GM18870 (cell line): ENCODE measurements at regions not wholly inside any gene's neighbourhood (a gene's known extent, or its start where the extent isn't known, plus 50 kb on each side); places are given as distances from the start of the nearest gene placed in this dataset.

Source experiments
- ATAC-seq: cut with Tn5 transposase; IDR thresholded peaks from one replicate; pipeline ENCODE4 v1.9.1; 2021; ENCODE audit warnings: moderate library complexity; ENCODE audit not compliant: unreplicated experiment

DNA sequence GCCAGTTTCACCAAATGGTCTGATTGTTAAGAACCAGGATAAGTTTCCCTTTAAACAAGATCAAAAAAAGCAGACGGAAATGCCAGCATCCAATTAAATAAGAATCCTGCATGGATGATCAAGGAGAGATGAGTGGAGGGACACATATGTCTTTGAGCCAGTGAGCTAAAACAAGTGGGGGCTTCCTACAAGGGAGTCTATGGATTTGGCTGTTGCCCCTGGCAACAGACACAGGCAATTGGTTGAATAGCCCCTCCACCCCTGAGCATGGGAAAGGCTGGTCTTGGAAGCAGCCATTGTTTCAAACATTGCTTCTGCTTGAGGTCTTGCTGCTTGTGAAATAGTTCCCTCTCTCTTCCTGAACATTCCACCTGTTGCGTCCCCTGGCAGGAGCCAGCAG lies 374.7 kb upstream of the ERCC4 start:
- ATAC-seq: no peak

DNA sequence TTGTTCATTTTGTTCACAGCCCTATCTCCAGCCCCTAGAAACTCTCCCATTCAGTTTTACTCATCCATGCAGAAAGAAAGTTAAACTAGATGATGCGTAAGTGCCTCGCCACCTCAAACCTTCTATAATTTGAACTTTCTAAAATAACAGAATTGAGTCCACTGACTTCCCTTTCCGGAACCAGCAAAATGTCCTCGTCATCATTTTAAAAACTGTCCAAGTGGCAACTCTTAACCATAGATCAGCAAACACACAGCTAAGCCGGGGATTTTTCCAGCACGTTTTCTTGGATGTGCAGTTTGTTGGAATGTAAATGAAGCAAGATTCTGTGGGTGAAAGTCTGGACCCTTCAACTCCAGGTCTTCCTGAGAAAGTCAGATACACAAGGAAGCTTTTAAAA lies 369.7 kb upstream of the ERCC4 start:
- ATAC-seq: no peak

GRCh38 chr16:13552062-13552959 lies 367.6 kb upstream of the ERCC4 start:
- no peak for ATAC-seq

DNA sequence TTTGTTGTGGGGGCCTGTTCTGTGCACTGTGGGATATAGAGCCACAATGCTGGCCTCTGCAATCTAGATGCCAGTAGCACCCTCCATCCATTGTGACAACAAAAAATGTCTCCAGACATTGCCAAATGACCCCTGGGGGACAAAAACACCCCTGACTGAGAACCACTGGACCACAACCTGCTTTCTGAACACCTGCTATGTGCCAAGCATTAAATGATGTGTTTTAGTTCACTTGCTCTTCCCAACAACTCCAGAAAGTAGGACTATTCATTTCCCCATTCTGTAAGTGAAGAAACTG lies 367.0 kb upstream of the ERCC4 start:
- ATAC-seq: no peak

- ATAC-seq: no peak
Measured at GRCh38 chr16:13553453-13553985, 366.4 kb upstream of the ERCC4 start.

DNA sequence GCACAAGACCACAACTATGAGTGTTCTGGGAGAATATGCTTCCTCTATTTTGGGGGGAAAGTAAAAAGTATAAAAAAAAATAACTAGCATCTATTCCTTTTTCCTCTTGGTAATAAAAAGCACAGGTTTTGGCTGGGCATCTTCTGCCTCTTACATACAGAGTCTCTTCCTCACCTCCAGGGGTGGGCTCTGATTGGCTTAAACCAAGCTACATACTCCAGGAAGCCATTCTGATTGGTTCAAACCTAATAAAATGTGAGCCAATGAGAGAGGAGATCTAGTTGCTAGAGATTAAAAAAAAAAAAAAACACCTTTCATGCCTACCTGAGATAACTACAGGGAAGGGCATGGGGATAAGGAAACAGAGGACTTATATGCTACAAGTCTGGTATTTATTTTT lies 365.9 kb upstream of the ERCC4 start:
- ATAC-seq: no peak

GRCh38 chr16:13554643-13555042 lies 365.3 kb upstream of the ERCC4 start:
- ATAC-seq: no peak

DNA sequence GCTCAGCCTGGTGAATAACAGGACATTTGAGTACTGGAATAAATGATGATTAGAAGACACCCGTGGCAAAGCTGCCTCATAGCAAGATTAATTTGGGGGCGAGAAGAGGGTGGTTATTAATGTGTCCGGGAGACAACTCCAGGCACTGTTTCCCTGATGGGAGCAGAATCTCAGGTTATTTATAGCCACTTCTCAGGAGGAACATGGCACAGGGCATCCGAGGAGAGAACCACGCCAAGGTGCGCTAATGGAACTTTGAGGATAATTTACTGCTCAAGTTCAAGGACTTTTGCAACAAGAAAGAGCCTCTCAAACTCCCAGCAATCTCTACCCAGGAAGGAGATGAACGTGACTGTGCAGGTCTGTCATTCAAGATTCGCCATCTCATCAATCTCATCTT lies 362.5 kb upstream of the ERCC4 start:
- ATAC-seq: no peak

DNA sequence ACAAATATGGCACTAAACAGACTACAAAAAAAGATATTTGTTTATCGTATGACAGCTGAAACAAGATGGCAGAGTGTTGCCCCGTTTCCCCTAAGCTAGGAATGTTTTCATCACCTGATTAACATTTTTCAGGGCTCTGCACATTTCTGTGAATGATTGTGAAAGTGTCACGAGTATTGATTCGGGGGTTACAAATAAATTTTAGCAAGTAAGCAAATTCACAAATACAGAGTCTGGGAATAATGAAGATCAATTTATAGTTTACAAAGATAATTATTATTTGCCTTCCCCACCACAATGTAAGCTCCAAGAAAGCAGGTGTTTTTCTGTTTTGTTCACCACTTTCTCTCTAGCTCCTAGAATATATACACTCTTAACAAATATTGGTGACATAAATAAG lies 361.2 kb upstream of the ERCC4 start:
- no peak for ATAC-seq

DNA sequence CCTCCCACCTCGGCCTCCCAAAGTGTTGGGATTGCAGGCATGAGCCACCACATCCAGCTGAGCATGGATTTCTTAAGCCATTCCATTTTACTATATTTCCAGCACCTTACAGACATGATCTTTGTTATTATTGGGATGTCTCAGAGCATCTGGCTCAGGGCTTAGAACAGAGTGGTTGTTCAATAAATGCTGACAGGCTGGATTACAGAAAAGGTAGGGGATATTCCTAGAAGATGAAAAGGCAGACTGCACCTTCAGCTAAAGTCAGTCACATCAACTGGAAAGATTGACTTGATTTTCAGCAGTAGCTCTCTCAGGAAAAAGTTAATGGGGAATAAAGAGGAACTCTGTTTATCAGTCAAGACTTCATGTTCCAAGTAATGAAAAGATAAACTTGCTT lies 360.3 kb upstream of the ERCC4 start:
- no peak for ATAC-seq

- ATAC-seq: no peak
Measured at GRCh38 chr16:13560151-13560550, 359.8 kb upstream of the ERCC4 start.

- ATAC-seq: no peak
Measured at GRCh38 chr16:13561291-13562070, 358.5 kb upstream of the ERCC4 start.

DNA sequence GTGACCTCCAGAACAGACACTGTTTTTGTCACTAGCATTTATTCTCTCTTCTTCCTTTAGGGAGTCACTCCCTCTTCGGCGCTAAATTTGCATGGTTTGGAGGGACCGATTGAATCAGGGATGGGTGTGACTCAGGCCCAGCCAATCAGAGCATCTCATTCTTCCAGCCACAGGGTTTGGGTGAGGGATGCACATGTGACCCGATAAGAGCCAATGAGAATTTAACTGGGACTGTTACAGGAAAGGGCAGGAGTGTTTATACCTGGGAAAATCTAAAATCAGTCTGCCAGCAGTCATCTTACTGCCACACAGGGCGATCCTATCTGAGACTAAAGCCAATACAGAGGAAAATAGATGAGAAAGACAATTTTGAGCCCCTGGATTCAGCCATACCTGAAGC lies 351.2 kb upstream of the ERCC4 start:
- ATAC-seq: no peak

- no peak for ATAC-seq
Measured at GRCh38 chr16:13569986-13570385, 350.0 kb upstream of the ERCC4 start.

DNA sequence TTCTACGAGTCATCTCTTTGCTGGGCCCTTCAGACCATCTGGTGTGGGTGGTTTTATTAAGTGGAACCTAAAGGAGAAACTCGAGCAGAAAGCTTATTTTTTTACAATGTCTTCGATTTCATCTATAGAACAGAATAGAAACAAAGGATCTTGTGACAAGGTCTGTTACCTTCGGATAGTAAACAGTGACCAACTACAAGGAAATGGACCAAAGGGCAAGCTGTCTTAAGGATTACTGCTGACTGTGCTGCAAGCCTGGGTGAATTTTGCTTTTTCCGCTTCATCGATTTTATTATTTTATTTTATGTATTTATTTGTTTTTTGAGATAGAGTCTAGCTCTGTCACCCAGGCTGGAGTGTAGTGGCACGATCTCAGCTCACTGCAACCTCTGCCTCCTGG lies 348.9 kb upstream of the ERCC4 start:
- ATAC-seq: no peak

DNA sequence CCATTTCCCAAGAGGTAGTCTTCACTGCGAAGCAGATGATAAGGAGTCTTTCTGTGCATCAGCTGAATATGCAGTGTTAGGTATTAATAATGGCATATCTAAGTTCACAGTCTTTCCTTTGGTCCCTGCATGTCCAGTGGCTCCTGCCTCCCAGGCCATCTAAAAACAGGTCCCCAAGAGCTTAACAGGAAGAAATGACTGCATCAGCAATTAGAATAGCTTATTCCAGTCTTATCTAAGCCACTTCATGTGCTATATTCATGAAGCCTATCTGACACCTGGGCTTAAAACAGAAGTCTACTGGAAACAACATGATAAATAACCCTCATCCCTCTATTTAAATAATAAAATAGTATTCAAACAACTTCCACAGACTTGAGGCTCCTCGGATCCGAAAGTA lies 346.1 kb upstream of the ERCC4 start:
- ATAC-seq: no peak

DNA sequence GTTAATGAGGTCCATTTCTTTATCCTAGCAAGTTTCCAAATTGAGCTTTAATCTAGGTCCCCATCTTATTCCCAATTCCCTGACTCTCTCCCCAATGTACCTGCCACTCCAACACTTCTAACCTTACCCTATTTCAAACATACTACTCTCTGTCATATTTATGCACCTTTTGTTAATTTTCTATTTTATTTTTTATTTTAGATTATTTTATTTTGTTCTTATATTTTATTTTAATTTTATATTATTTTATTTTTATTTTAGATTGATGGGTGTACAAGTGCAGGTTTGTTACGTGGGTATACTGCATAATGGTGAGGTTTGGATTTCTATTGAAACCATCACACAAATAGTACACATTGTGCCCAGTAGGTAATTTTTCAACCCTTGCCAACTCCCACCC lies 333.9 kb upstream of the ERCC4 start:
- ATAC-seq: no peak

DNA sequence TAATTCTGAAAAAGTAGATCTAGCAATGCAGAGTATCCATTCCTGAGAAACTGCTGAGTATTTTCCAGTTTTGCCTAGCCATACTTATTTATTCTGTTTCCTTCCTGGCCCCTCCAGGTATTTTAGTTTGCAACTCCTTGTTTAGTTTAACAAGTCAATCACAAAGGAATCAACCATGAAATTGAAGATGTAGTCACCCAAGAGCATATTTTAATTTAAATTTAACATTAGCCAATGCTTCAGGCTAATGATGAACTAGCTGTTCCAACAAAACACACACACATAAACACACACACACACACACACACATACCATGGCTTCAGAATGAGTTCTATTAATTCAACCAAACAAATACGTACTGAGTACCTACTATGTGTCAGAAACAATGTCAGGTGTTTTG lies 332.8 kb upstream of the ERCC4 start:
- ATAC-seq: no peak

- no peak for ATAC-seq
Measured at GRCh38 chr16:13594823-13595222, 325.1 kb upstream of the ERCC4 start.

DNA sequence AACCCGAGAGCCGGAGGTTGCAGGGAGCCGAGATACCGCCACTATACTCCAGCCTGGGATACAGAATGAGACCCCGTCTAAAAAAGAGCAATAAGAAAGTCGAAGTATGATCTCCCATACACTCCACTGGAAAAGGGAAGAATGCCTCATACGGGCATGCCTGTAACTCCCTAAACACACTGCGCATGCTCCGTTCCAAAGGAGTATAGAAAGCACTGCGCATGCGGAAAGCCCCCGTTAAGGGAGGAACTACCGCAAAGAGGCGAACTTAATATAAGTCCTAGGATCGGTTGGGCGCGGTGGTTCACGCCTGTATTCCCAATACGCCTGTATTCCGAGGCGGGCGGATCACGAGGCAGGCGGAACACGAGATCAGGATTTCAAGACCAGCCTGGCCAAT lies 313.1 kb upstream of the ERCC4 start:
- ATAC-seq: no peak

DNA sequence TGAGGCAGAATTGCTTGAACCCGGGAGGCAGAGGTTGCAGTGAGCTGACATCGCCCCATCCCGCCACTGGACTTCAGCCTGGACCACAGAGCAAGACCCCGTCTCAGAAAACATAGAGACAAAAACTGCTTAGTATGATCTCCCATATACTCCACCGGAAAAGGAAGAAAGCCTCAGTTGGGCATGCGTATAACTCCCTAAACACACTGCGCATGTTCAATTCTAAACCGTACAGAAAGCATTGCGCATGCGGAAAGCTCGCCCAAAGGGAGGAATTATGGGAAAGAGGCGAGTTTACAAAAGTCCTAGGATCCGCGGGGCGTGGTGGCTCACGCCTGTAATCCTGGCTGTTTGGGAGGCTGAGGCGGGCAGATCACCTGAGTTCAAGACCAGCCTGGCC lies 312.7 kb upstream of the ERCC4 start:
- ATAC-seq: no peak

DNA sequence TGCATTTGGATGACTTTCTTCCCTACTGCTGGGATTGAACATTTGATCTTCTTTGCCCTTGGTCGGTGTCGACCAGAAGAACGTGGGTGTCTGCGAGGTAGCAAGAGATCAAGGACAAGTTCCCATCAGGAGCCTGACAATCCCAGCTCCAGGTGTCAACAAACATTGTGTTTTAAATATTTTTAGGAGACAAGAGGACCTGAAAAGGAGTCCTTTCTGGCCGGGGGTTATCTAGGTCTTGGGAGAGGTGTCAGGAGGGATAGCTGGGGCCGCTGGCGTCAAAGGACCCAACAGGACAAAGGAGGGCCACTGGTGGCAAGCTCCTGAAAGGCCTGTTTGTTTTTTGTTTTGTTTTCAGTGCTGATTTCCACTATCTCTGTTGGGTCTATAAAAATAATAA lies 308.4 kb upstream of the ERCC4 start:
- ATAC-seq: no peak
